HEK293T (cell line): ENCODE measurements at regions not wholly inside any gene's neighbourhood (a gene's known extent, or its start where the extent isn't known, plus 50 kb on each side); places are given as distances from the start of the nearest gene placed in this dataset.

Experiments used
- BHLHE40 ChIP-seq: fragments of 450-650 bp; IDR thresholded peaks from 2 replicates; pipeline ENCODE4 v1.6.1; 2016; ENCODE audit warnings: mild to moderate bottlenecking, moderate library complexity, borderline replicate concordance
- FOXA1 ChIP-seq: fragments of 450-650 bp; IDR thresholded peaks from 2 replicates; pipeline ENCODE4 v1.6.1; 2016; ENCODE audit warnings: mild to moderate bottlenecking
- FOXK2 ChIP-seq: fragments of 450-650 bp; IDR thresholded peaks from 2 replicates; pipeline ENCODE4 v1.6.1; 2016; ENCODE audit warnings: mild to moderate bottlenecking
- HDGF ChIP-seq: fragments of 450-650 bp; IDR thresholded peaks from 2 replicates; pipeline ENCODE4 v1.6.1; 2017; ENCODE audit warnings: antibody characterized with exemption, borderline replicate concordance
- L3MBTL2 ChIP-seq: fragments of 450-650 bp; conservative IDR thresholded peaks from 2 replicates; pipeline ENCODE4 v1.6.1; 2016; ENCODE audit warnings: mild to moderate bottlenecking
- NFRKB ChIP-seq: fragments of 450-650 bp; IDR thresholded peaks from 2 replicates; pipeline ENCODE4 v1.6.1; 2016; ENCODE audit warnings: mild to moderate bottlenecking, moderate library complexity
- SP1 ChIP-seq: fragments of 450-650 bp; IDR thresholded peaks from 2 replicates; pipeline ENCODE4 v1.6.1; 2017
- SUZ12 ChIP-seq: fragments of 450-650 bp; IDR thresholded peaks from 2 replicates; pipeline ENCODE4 v1.6.1; 2016; ENCODE audit warnings: mild to moderate bottlenecking
- TF ChIP-seq, protein P1 (sequence below): fragments of 450-650 bp; IDR thresholded peaks from 2 replicates; pipeline ENCODE4 v1.6.1; 2016

DNA sequence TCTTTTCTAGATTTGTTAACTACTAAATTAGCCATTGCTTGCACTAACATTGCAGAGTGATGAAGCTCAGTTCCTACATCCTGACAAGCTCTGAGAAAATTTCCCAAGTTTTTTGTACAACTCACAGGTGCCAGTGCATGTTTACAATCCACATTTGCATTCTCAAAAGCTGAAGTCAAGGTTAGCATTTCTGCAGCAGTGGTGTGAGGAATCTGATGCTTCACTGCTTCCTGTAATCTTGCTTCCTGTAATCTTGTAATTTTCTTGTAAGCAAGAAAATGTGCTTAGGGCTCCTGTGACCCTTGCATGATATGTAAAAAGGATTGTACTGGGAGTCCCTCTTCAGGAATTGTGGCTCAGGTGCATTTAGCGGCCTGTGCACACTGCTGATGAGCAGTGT lies 207.4 kb upstream of the CXCL13 start:
- TF ChIP-seq SP1, result no peak
- TF ChIP-seq, protein P1, sequence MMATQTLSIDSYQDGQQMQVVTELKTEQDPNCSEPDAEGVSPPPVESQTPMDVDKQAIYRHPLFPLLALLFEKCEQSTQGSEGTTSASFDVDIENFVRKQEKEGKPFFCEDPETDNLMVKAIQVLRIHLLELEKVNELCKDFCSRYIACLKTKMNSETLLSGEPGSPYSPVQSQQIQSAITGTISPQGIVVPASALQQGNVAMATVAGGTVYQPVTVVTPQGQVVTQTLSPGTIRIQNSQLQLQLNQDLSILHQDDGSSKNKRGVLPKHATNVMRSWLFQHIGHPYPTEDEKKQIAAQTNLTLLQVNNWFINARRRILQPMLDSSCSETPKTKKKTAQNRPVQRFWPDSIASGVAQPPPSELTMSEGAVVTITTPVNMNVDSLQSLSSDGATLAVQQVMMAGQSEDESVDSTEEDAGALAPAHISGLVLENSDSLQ, result no peak
- TF ChIP-seq L3MBTL2, result no peak
- no peak for TF ChIP-seq BHLHE40
- TF ChIP-seq NFRKB, result no peak
- no peak for TF ChIP-seq FOXK2
- TF ChIP-seq SUZ12, result no peak
- TF ChIP-seq FOXA1, result no peak
- TF ChIP-seq HDGF, result no peak
